Stimulated activated CD8-positive, alpha-beta memory T cell treated with anti-CD3 and anti-CD28 coated beads, Interleukin-2, amount 100 ng/mL, for 48 hours (primary cell): ENCODE measurements at regions not wholly inside any gene's neighbourhood (a gene's known extent, or its start where the extent isn't known, plus 50 kb on each side); places are given as distances from the start of the nearest gene placed in this dataset.
"Not testable (repeated sequence)": the region's sequence is repeated elsewhere in the genome, so short reads cannot be mapped to it uniquely, and the experiment has no call there.

Source experiments
- DNase-seq, 2 donors: peaks; one replicate each; pipeline ENCODE4 v3.0.0-alpha.2; 2020; ENCODE audit warnings: low read depth in 2 of 2

DNA sequence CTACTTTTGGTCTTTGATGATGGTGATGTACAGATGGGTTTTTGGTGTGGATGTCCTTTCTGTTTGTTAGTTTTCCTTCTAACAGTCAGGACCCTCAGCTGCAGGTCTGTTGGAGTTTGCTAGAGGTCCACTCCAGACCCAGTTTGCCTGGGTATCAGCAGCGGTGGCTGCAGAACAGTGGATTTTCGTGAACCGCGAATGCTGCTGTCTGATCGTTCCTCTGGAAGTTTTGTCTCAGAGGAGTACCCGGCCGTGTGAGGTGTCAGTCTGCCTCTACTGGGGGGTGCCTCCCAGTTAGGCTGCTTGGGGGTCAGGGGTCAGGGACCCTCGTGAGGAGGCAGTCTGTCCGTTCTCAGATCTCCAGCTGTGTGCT is 56.6 kb upstream of the TNFAIP8 start:
- not testable (repeated sequence) for DNase-seq

GRCh38 chr5:119299615-119300310 is 56.1 kb upstream of the TNFAIP8 start:
- peak; percentile 66 to 88 for DNase-seq

DNA sequence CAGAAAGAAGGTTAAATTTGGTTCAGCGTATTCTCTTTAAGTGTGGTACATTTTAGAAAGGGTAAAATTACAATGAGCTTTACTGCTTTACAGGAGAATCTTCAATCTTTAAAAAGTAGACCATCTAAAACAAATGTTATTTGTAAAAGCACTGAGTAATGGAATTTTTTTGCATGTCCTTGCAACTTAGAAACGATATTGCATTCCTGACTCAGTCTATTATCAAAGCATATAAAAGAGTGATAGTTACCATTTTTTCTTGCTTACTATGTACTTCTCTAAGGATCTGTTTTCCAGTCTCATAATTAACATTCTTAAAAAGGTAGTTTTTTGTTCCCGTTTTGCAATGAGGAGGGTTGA is 55.5 kb upstream of the TNFAIP8 start:
- DNase-seq = no peak

- DNase-seq = no peak
Measured at GRCh38 chr5:119301210-119301609, 54.6 kb upstream of the TNFAIP8 start.

DNA sequence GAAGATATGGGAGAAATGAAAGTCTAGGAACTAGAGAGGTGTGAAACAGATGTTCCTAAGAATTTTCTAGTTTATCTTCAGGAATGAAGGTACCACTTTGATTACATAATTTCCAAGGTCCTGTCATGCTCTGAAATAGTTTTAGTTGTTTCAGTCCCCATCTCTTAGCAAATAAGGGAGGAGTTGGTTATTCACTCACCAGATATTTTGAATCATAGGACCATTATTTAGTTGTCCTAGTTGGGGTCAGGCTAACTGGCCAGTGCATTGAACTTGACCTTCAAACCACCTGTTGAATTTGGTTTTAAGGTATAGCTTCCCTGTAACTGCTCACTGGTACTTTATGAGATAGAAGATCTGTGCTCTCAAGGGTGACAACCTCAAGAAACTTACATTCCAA is 53.9 kb upstream of the TNFAIP8 start:
- DNase-seq = no peak

GRCh38 chr5:119302449-119302848 is 53.4 kb upstream of the TNFAIP8 start:
- no peak for DNase-seq

- no peak for DNase-seq
Measured at GRCh38 chr5:119302916-119303897, 52.6 kb upstream of the TNFAIP8 start.

DNA sequence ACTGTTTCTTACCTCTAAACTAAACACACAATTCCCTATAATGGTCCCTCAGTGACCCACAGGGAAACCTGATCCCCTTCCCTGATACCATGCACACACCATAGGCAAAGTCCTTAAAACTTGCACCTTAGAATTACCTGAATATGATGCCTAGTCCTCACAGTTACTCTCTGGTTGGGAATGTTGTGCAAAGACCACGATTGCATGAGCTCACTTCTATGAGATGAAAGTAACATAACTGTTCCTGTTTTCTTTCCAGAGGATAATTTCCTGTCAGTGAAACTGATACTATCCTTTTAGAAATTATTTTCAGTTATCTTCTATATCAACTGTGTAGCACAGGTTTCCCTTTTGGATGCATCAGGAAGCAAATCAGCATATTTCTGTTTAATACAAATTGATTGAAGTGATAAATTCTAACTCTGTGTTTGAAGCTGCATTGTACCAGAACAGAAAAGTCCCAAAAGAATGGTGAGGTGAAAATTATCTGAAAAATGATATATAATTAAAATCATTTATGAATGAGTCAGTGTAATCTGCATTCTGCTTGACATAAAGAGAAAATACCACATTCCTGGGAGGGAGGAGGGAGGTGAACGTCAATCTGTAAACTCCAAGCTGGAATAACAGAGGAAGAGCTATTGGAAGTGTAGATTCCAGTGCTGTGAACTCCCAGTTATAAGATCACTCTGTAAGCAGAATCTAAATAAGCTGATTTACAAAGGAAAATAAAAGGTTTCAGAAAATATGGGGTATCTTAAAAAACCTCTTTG is 51.2 kb upstream of the TNFAIP8 start:
- DNase-seq = no peak
